ENCODE measurements at regions not wholly inside any gene's neighbourhood (a gene's known extent, or its start where the extent isn't known, plus 50 kb on each side); places are given as distances from the start of the nearest gene placed in this dataset.

DNA sequence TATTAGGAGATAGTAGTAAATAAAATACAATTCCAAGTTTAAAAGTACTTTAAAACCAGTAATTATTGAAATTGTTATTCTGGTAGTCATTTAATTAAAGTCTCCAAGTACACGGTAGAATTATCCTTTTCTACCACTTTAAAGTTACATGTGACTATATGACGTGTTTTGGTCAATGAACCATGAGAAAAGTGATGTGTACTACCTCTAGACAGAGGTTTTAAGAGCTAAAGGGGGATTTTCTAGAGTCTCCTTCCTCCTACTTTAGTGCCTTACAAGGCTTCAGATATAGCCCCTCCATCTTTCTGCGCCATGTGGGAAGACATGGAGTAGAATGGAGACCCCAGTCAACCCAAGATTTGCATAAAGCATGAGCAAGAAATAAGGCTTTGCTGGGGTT lies 2296.6 kb upstream of the AGA start:
- H3K27ac ChIP-seq (ENCODE audit: low read length), result no peak overlapping the region
- H3K9me3 ChIP-seq (ENCODE audit: control insufficient read depth, low read depth, low read length), result no peaks in the 10 kb centered on the region
- no peak for DNase-seq
- H3K4me3 ChIP-seq (ENCODE audit: low read length), result no peak overlapping the region
- H3K4me1 ChIP-seq (ENCODE audit: control insufficient read depth, insufficient read depth, low read length), result no peaks in the 10 kb centered on the region
- no peaks in the 10 kb centered on the region for H3K36me3 ChIP-seq (ENCODE audit: control insufficient read depth, insufficient read depth, low read length)
- WGBS (ENCODE audit: insufficient coverage, low lambda C conversion rate), result 50% methylated on average over 1 of the region's 3 CpGs
- H3K27me3 ChIP-seq (ENCODE audit: control insufficient read depth, insufficient read depth, low read length), result no peaks in the 10 kb centered on the region

DNA sequence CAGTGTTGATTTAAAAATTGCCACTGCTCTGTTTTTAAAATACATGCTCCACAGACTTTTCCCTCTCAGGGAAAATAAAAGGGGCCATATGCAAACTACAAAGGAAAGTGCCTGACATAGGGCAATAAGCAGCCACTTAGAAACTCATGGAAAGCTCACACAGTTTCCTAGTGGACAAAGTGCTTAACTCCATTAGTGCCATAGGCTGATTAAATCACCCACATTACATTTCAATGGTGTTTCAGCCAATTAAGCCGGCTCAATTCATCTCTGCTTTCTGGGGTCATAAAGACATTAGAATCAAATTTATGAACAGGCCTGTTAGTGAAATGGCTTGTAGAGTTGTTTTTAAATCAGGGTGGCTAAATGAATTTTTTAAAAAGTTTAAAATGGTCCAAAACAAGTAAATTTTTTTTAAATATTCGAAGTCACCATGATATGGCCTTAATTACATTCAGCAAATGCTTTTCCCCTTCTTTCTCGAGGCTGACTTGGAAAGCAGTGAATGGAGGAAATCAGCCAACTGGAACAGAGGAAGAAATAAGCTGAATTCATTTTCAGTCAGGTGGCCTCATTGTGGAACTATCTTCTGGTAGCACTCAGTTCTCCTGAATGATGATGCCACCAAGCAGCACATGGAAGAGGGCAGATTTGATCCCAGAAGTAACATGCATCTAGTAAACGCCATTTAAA lies 2305.1 kb upstream of the AGA start:
- no peaks in the 10 kb centered on the region for H3K27me3 ChIP-seq (ENCODE audit: control insufficient read depth, insufficient read depth, low read length)
- no peaks in the 10 kb centered on the region for H3K36me3 ChIP-seq (ENCODE audit: control insufficient read depth, insufficient read depth, low read length)
- H3K4me1 ChIP-seq (ENCODE audit: control insufficient read depth, insufficient read depth, low read length), result no peaks in the 10 kb centered on the region
- H3K4me3 ChIP-seq (ENCODE audit: low read length), result no peak overlapping the region
- 100% methylated on average over 1 of the region's 4 CpGs for WGBS (ENCODE audit: insufficient coverage, low lambda C conversion rate)
- DNase-seq, result no peak
- no peak overlapping the region for H3K27ac ChIP-seq (ENCODE audit: low read length)
- no peaks in the 10 kb centered on the region for H3K9me3 ChIP-seq (ENCODE audit: control insufficient read depth, low read depth, low read length)

DNA sequence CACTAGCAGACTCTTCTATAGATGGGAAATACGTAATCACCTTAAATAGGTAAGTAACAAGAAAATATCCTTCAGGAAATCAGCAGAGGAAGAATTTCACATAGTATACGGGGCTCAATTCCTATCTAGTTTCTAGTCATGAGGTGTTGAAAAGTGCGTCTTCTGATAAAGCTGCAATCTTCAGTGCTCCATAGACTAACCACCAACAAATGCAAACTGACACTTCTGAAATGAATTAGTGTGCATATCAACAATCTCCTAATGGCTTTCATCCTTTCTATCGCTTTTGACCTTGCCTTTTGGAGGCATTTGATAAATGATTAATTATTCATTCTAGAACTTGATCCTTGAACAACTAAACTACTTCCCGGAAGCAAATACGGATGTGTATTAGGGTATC lies 2306.6 kb upstream of the AGA start:
- WGBS (ENCODE audit: insufficient coverage, low lambda C conversion rate), result no CpG with 5 or more reads among the region's 6 CpGs
- no peak overlapping the region for H3K27ac ChIP-seq (ENCODE audit: low read length)

DNA sequence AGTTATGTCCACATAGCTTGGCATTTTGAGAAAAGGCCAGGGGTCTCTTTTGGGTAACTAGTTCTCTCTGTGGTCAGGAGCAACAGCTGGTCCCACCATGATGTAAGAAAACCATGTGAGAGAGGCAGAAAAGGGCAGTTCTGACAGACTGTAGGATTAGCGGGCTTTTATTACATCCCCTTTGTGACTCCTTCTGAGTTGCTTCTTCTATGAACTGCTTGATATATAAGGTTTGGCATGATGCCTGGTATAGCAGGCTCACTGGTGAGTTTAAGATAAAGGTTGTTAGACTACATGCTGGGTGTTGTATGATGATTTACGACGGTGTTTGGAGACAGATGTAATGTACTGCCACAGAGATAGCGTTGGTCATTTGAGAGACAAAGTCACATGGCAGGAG lies 2308.1 kb upstream of the AGA start:
- Histone ChIP-seq H3K4me3 (ENCODE audit: low read length) (no peak overlapping the region), H3K9me3 (ENCODE audit: control insufficient read depth, low read depth, low read length) (no peaks in the 10 kb centered on the region), H3K36me3 (ENCODE audit: control insufficient read depth, insufficient read depth, low read length) (no peaks in the 10 kb centered on the region), H3K27ac (ENCODE audit: low read length) (no peak overlapping the region), H3K27me3 (ENCODE audit: control insufficient read depth, insufficient read depth, low read length) (no peaks in the 10 kb centered on the region), H3K4me1 (ENCODE audit: control insufficient read depth, insufficient read depth, low read length) (no peaks in the 10 kb centered on the region)
- DNase-seq, result peak; percentile 24 to 31
- 40% methylated on average over 1 of the region's 4 CpGs for WGBS (ENCODE audit: insufficient coverage, low lambda C conversion rate)

More for the DNA sequence above, 2306.6 kb upstream of the AGA start:
- no peak for DNase-seq
- Histone ChIP-seq H3K27me3 (ENCODE audit: control insufficient read depth, insufficient read depth, low read length) (no peaks in the 10 kb centered on the region), H3K4me1 (ENCODE audit: control insufficient read depth, insufficient read depth, low read length) (no peaks in the 10 kb centered on the region), H3K36me3 (ENCODE audit: control insufficient read depth, insufficient read depth, low read length) (no peaks in the 10 kb centered on the region), H3K4me3 (ENCODE audit: low read length) (no peak overlapping the region), H3K9me3 (ENCODE audit: control insufficient read depth, low read depth, low read length) (no peaks in the 10 kb centered on the region)

DNA sequence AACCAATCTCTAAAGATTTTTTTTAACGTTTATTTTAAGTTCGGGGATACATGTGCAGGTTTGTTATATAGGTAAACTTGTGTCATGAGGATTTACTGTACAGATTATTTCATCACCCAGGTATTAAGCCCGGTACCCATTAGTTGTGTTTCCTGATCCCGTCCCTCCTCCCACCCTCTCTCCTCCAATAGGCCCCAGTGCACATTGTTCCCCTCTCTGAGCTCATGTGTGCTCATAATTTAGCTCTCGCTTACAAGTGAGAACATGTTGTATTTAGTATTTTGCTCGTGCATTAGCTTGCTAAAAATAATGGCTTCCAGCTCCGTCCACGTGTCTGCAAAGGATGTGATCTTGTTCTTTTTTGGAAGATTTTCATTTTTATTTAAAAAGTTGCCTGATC lies 2309.4 kb upstream of the AGA start:
- WGBS (ENCODE audit: insufficient coverage, low lambda C conversion rate), result no CpG with 5 or more reads among the region's 8 CpGs
- H3K27ac ChIP-seq (ENCODE audit: low read length), result no peak overlapping the region

DNA sequence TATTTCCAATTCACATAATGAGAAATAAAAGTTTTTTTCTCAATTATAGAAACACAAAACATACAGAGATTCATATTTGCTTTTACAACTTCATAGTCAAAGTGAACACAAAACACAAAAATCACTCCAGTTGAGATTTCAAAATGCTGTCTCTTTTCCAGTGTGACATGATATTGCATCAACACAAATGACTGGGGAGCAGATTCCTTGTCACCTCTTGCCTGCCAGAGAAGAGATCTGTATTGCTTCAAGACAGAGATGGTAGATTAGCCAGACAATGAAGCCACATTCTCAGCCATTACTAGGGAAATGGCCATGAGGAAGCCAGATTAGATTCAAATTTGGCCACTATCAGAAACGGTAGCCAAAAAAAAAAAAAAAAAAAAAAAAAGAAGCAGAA lies 2313.1 kb upstream of the AGA start:
- no peak overlapping the region for H3K27ac ChIP-seq (ENCODE audit: low read length)
- no peak overlapping the region for H3K4me3 ChIP-seq (ENCODE audit: low read length)
- no CpG with 5 or more reads among the region's 1 CpG for WGBS (ENCODE audit: insufficient coverage, low lambda C conversion rate)
- H3K4me1 ChIP-seq (ENCODE audit: control insufficient read depth, insufficient read depth, low read length), result no peaks in the 10 kb centered on the region
- H3K36me3 ChIP-seq (ENCODE audit: control insufficient read depth, insufficient read depth, low read length), result no peaks in the 10 kb centered on the region
- no peaks in the 10 kb centered on the region for H3K9me3 ChIP-seq (ENCODE audit: control insufficient read depth, low read depth, low read length)
- no peaks in the 10 kb centered on the region for H3K27me3 ChIP-seq (ENCODE audit: control insufficient read depth, insufficient read depth, low read length)
- no peak for DNase-seq

More for the DNA sequence above, 2309.4 kb upstream of the AGA start:
- H3K36me3 ChIP-seq (ENCODE audit: control insufficient read depth, insufficient read depth, low read length), result no peaks in the 10 kb centered on the region
- H3K4me1 ChIP-seq (ENCODE audit: control insufficient read depth, insufficient read depth, low read length), result no peaks in the 10 kb centered on the region
- H3K9me3 ChIP-seq (ENCODE audit: control insufficient read depth, low read depth, low read length), result no peaks in the 10 kb centered on the region
- no peak for DNase-seq
- no peak overlapping the region for H3K4me3 ChIP-seq (ENCODE audit: low read length)
- no peaks in the 10 kb centered on the region for H3K27me3 ChIP-seq (ENCODE audit: control insufficient read depth, insufficient read depth, low read length)

DNA sequence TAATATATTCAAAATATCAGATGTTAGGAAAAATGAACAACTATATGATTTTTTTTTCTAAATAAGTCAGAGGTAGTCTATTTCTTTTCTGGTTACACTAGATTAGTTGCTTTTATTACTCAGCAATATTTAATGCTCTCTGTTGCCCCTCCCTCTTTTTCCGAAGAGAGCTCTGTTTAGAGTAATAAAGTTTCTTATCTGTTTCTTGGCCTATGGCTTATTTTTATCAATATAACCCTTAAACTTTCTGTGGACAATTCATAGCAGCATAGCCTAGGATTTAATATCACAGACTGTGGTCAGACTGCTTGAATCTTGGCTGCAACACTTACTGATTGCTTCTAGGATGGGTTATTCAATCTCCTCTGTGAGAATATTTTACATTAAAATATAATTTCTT lies 2315.4 kb upstream of the AGA start:
- Histone ChIP-seq H3K27me3 (ENCODE audit: control insufficient read depth, insufficient read depth, low read length) (no peaks in the 10 kb centered on the region), H3K9me3 (ENCODE audit: control insufficient read depth, low read depth, low read length) (no peaks in the 10 kb centered on the region), H3K4me1 (ENCODE audit: control insufficient read depth, insufficient read depth, low read length) (no peaks in the 10 kb centered on the region), H3K4me3 (ENCODE audit: low read length) (no peak overlapping the region), H3K36me3 (ENCODE audit: control insufficient read depth, insufficient read depth, low read length) (no peaks in the 10 kb centered on the region), H3K27ac (ENCODE audit: low read length) (no peak overlapping the region)
- no peak for DNase-seq
- 43% methylated on average over 1 of the region's 1 CpG for WGBS (ENCODE audit: insufficient coverage, low lambda C conversion rate)

DNA sequence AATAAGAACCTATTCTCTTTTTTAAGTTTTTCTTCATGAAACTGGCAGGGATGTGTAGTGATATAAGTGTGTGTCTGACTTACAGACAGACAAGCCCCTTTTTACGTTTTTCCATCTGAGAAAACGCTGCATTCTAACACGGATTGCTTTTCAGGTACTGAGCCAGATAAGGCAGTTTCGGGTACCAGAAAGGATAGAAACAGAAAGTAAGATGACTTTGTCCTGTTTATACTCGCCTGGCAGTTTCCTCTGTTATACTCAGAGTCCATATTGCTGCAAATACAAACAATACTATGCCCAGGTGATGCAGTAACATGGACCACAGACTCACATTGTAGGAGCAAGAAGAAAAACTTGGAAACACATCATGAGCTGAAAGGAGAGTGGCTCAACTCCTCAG lies 2320.6 kb upstream of the AGA start:
- H3K27me3 ChIP-seq (ENCODE audit: control insufficient read depth, insufficient read depth, low read length), result no peaks in the 10 kb centered on the region
- no peaks in the 10 kb centered on the region for H3K4me1 ChIP-seq (ENCODE audit: control insufficient read depth, insufficient read depth, low read length)
- no peak overlapping the region for H3K4me3 ChIP-seq (ENCODE audit: low read length)
- no peak overlapping the region for H3K27ac ChIP-seq (ENCODE audit: low read length)
- DNase-seq, result no peak
- no peaks in the 10 kb centered on the region for H3K9me3 ChIP-seq (ENCODE audit: control insufficient read depth, low read depth, low read length)
- H3K36me3 ChIP-seq (ENCODE audit: control insufficient read depth, insufficient read depth, low read length), result no peaks in the 10 kb centered on the region
- no CpG with 5 or more reads among the region's 5 CpGs for WGBS (ENCODE audit: insufficient coverage, low lambda C conversion rate)

DNA sequence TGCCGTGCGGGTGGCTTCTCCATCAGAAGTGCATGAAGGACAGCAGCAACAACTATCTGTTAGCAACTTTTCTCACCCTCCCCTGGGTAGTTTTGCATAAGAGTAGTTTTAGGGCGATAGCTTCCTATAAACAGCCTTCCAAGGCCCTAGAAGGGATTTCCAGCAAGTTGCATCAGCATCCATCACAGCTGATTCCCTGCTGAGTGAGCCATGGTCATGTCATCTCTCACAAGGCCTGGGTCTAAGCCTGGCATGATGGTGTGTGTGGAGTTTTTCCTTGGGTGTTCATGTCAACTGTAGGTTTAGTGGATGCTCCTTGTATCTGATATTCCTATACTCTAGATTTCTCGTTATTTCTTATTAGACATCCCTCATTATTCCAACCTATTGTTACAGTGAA lies 2324.7 kb upstream of the AGA start:
- DNase-seq, result no peak
- no peak overlapping the region for H3K4me3 ChIP-seq (ENCODE audit: low read length)
- no peak overlapping the region for H3K27ac ChIP-seq (ENCODE audit: low read length)
- H3K27me3 ChIP-seq (ENCODE audit: control insufficient read depth, insufficient read depth, low read length), result no peaks in the 10 kb centered on the region
- H3K9me3 ChIP-seq (ENCODE audit: control insufficient read depth, low read depth, low read length), result no peaks in the 10 kb centered on the region
- 40% methylated on average over 1 of the region's 4 CpGs for WGBS (ENCODE audit: insufficient coverage, low lambda C conversion rate)
- H3K36me3 ChIP-seq (ENCODE audit: control insufficient read depth, insufficient read depth, low read length), result no peaks in the 10 kb centered on the region
- no peaks in the 10 kb centered on the region for H3K4me1 ChIP-seq (ENCODE audit: control insufficient read depth, insufficient read depth, low read length)

DNA sequence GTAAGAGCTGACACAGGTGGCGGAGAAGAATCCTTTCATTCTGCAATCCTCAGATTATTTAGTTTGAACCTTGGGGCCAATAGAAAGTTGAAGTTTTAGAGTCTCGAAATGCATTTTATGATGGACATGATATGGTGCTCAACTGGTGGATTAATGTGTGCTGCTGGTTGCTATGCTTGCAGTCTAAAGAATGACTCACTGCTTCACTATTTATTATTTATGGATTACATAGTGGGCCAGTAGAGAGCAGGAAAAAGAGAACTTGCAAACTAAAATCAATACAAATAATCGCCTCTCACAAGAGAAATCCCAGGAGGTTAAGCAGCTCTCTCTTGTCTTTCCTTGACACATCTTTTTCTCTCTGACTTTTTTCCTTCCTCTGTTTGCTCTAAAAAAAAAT lies 2326.8 kb upstream of the AGA start:
- no peaks in the 10 kb centered on the region for H3K27me3 ChIP-seq (ENCODE audit: control insufficient read depth, insufficient read depth, low read length)
- H3K4me1 ChIP-seq (ENCODE audit: control insufficient read depth, insufficient read depth, low read length), result no peaks in the 10 kb centered on the region
- H3K9me3 ChIP-seq (ENCODE audit: control insufficient read depth, low read depth, low read length), result no peaks in the 10 kb centered on the region
- H3K4me3 ChIP-seq (ENCODE audit: low read length), result no peak overlapping the region
- no peaks in the 10 kb centered on the region for H3K36me3 ChIP-seq (ENCODE audit: control insufficient read depth, insufficient read depth, low read length)
- H3K27ac ChIP-seq (ENCODE audit: low read length), result no peak overlapping the region
- DNase-seq, result no peak
- 60% methylated on average over 1 of the region's 3 CpGs for WGBS (ENCODE audit: insufficient coverage, low lambda C conversion rate)

DNA sequence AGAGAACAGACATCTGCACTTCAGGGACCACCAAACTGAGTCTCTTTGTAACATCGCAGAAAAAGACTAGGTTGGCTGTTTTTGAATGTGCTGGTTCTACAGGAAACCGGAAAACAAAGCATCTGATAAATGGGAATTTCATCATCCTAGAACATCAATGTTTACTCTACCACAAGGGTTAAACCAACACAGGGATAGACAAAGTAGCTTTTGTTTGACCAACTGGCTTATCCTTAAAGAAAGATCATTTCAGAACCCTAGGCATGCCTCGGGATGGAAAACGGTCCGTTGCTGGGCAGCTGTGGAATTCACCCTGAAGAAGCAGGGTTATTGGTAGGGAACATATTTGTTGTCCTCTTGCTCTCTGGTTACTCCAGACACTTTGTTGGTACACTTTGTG lies 2355.5 kb upstream of the AGA start:
- H3K4me3 ChIP-seq (ENCODE audit: low read length), result no peak overlapping the region
- 49% methylated on average over 4 of the region's 5 CpGs for WGBS (ENCODE audit: insufficient coverage, low lambda C conversion rate)

More for the DNA sequence above, 2355.5 kb upstream of the AGA start:
- DNase-seq, result no peak
- Histone ChIP-seq H3K27ac (ENCODE audit: low read length) (no peak overlapping the region), H3K27me3 (ENCODE audit: control insufficient read depth, insufficient read depth, low read length) (no peaks in the 10 kb centered on the region), H3K36me3 (ENCODE audit: control insufficient read depth, insufficient read depth, low read length) (no peaks in the 10 kb centered on the region), H3K4me1 (ENCODE audit: control insufficient read depth, insufficient read depth, low read length) (no peaks in the 10 kb centered on the region), H3K9me3 (ENCODE audit: control insufficient read depth, low read depth, low read length) (no peaks in the 10 kb centered on the region)
